C4-2B (cell line): ENCODE measurements at regions not wholly inside any gene's neighbourhood (a gene's known extent, or its start where the extent isn't known, plus 50 kb on each side); places are given as distances from the start of the nearest gene placed in this dataset.

Experiments
- CTCF ChIP-seq: fragments of 450-650 bp; conservative IDR thresholded peaks from 2 replicates; pipeline ENCODE4 v1.5.1; 2017; ENCODE audit warnings: mild to moderate bottlenecking
- ZFX ChIP-seq: fragments of 450-650 bp; IDR thresholded peaks from 2 replicates; pipeline ENCODE4 v1.6.1; 2017

GRCh38 chr4:125956276-125956675 lies 641.5 kb downstream of the FAT4 start:
- TF ChIP-seq CTCF (no peak), ZFX (no peak)
